ENCODE measurements at regions not wholly inside any gene's neighbourhood (a gene's known extent, or its start where the extent isn't known, plus 50 kb on each side); places are given as distances from the start of the nearest gene placed in this dataset.

DNA sequence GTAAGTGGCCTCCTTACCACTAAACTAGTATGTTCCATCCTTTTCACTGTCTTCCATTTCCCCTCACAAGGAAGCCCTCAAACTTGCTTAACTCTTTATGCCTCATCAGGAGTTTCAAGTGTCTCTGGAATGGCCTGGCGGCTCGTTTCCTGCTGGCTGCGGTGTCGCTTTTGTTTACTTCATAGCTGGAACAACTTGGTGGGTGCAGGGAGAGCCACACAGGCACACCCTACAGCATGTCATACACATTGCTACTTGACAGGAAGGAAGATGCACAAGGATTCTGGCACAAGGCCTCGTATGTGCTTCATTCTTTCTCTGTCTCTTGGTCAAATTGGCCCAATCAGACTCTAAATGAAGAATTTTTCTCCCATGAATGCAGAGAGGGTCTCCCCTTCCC lies 488.3 kb downstream of the FOXO1 start:
- DNase-seq, result no peak

DNA sequence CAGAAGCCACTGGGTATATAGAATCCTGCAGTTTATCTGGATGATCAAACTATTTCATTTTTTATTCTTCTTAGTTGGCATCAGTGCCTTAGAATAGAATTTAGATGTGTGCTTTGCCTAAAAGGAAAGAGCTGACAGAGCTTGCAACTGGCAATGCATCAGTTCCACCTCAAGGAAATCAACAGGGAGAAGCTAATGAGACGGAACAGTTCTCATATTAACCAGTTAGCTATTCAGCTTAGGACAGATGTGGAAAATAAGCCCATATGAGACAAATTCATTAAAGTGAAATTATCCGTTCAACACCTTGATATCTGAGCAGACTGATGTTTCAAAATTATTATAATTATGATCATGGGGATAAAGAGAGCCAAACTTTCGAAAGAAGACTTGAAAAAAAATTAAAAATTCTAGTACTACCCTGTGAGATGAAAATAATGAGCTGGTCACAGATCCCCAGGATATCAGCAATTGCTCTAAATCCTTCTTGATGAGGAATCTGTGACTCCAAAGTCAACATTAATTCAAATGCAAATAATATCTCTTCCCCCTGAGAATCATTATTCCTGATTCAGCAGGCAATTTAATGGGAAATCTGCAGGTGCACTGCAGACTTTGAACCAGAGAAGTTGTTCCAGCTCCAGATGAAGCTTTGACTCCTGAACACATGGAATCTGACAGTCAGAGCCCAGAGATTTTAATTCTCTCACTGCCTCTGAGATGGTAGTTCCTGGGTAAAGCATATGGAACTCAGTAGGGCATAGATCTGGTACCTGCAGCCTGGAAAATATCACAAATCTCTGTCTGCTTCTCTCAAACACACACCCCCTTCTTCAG lies 486.8 kb downstream of the FOXO1 start:
- no peak for DNase-seq

GRCh38 chr13:40180776-40181175 lies 485.7 kb downstream of the FOXO1 start:
- DNase-seq, result no peak

GRCh38 chr13:40181203-40181845 lies 485.1 kb downstream of the FOXO1 start:
- no peak for DNase-seq

DNA sequence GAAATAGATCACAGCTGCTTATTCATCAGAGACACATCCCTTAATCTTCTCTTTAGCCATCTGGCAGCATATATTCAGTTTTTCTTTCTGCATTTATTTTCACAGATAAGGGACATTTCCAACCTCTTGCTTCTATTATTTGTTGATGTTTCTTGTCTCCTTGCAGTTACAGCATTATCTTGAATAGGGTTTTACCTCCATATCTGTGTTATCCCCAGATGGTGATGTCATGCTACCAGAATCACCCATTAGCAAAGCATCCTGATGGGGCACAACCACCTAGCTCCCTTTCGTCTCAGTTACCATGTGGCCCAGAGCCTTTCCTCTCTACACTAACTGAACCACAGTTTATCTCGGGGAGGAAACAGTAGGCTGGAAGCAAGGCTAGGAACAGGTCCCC lies 483.9 kb downstream of the FOXO1 start:
- no peak for DNase-seq

GRCh38 chr13:40185414-40185813 lies 481.0 kb downstream of the FOXO1 start:
- DNase-seq, result no peak

DNA sequence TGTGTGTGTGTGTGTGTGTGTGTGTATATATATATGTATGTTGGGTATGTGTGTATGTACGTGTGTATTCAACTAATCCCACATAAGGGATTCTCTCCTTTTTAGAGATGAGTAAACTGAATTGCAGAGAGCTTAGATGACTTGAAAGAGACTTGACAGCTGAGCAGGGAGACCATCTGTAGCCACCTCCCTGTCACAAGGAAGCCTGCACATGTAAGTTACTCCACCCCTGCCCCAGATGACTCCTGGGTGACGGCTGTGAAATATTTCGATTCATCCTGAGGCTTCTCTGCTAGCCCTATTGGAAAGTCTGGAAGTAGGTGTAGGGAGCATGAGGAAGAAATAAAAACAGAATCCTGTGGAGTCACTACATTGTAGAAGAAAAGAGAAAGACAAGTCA lies 480.4 kb downstream of the FOXO1 start:
- no peak for DNase-seq

DNA sequence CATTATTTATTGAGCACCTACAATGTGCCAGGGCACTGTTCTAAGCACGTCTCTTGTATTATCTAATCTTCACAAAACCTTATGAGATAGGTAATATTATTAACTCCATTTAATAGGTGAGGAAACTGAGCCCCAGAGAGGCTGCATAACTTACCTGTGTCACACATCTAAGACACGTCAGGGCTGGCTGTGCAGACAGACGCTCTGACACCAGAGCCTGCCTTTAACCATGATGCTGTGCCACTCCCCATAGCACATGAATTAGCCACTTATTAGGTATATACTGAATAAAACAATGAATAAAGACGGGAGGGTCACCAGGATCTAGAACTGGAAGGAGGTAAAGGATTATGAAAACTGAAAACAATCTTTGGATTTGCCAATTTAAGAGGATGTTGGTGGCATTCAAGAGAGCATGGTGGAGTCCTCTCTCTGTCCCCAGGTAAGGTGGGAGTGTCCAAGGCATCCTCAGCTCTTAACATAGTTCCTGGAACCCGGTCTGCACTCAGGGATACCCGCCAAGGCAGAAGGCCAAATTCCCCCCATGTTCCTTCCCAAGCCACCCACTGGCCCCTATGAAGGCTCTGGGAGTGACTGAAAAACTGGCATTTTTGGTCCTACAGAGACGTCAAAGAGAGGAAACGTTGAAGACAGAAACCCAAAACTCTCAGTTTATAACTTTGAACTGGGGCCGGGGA lies 479.7 kb downstream of the FOXO1 start:
- DNase-seq, result no peak

DNA sequence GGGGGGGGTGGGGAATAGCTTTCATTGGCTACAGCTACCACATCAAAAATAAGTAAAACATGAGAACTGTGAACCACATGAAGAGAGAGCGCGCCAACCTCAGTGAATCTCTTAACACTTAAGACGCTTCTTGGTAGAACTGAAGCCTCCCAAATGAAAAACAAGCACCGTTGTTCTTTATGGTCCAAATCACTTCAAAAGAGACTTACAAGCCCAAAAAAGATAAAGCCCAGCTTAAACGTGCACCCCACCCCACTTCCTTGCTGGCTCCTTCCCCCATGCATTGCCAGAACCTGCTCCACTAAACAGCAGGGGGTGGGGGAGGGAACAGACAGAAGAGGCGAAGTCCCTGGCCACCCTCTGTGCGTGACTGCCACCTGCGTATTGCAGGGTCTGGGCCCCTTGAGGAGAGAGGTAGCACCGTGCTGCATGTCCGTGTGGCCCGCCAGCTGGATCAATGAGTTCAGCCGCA lies 479.1 kb downstream of the FOXO1 start:
- no peak for DNase-seq

DNA sequence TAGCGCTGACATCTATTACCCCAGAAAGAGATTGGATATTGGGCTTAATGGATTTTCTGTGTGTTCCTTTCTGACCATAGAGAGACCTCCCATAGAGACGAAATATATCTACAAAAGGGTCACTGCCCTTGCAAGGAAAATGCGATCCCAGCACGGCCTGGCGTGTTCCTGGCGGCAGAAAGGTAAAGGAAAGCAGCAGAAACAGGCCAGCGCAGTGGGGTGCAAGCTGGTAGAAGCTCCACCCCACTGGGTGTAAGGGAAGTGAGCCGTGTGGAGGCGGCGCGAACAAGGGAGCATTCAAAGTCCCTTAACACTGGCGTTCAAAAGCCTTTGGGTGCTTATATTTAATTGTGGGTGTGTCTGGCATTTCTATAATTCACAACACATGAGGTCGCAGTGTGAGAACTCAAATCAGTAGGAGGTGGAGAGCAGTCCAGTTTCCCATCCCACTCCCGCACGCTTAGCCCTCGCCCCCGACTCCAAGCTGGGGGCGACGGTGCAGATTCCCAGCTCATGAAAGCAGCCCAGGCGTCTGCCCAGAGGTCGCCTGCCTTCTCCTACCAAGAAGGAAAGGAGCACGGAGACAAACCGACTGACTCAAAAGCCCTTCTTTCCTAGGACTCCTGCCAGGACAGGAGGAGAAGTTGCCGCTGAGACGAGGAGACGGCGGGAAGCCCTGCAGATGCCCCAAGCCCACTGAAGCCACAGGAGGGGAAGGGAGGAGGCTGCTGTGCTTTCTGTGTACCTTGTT lies 478.4 kb downstream of the FOXO1 start:
- no peak for DNase-seq

DNA sequence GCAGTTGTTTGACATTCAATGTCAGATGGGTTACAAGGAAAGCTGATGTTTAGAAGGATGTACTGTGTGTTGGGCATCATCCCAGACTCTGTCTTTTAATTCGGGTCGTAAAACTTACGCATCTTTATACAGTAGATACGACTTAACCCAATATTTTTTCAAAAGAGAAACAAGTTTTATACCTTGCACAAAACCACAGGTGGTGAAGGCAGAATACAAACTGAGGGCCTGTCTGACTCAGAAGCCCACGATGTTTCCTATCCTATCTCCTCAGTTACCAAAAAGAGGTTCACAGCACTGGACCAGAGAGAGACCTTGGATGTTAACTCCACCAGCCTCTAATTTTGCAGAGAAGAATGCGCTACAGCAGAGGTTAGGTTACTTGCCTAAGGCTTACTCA lies 477.0 kb downstream of the FOXO1 start:
- no peak for DNase-seq

GRCh38 chr13:40189898-40190630 lies 476.4 kb downstream of the FOXO1 start:
- no peak for DNase-seq

DNA sequence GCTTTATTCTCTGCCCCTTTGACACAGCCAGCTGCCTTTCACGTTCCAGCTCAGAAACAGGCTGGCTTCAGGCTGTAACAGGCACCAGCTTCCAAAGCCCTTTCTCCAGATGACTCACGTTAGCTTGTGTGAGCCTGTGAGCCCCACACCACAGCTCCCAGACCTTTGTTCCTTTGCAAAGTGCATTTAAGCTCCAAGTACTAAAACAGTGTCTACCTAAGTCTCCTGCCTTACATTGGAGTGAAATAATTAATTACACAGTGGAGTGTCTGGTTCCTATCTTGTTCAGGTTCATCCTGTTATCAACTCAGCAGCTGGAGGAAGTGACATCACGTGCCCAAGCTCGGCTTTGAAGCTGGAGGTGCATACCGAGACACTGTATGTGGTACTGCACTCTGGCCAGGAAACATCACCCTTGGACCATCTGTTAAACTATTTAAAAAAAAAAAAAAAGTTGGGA lies 475.8 kb downstream of the FOXO1 start:
- DNase-seq, result no peak

GRCh38 chr13:40191186-40191980 lies 475.1 kb downstream of the FOXO1 start:
- DNase-seq, result no peak

DNA sequence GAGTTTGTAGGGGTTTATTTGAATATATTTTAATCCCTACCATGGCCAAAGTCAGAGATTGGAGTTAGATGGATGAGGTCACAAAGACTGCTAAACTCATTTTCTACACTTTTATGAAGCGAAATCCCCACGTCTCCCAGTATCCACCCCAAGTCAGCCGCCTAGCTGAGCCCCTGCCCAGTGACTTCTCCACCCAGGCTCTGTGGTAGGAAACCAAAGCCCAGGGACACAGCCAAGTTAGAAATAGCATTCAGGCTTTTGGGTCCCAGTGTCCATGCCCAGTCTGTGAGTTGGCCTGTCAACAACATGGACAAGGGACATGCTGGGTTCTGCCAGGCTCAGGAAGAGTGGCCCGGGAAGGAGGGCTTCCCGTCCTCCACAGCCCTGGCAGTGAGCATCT lies 474.0 kb downstream of the FOXO1 start:
- no peak for DNase-seq

- DNase-seq, result no peak
These were observed 473.6 kb downstream of the FOXO1 start for GRCh38 chr13:40192858-40193257.

DNA sequence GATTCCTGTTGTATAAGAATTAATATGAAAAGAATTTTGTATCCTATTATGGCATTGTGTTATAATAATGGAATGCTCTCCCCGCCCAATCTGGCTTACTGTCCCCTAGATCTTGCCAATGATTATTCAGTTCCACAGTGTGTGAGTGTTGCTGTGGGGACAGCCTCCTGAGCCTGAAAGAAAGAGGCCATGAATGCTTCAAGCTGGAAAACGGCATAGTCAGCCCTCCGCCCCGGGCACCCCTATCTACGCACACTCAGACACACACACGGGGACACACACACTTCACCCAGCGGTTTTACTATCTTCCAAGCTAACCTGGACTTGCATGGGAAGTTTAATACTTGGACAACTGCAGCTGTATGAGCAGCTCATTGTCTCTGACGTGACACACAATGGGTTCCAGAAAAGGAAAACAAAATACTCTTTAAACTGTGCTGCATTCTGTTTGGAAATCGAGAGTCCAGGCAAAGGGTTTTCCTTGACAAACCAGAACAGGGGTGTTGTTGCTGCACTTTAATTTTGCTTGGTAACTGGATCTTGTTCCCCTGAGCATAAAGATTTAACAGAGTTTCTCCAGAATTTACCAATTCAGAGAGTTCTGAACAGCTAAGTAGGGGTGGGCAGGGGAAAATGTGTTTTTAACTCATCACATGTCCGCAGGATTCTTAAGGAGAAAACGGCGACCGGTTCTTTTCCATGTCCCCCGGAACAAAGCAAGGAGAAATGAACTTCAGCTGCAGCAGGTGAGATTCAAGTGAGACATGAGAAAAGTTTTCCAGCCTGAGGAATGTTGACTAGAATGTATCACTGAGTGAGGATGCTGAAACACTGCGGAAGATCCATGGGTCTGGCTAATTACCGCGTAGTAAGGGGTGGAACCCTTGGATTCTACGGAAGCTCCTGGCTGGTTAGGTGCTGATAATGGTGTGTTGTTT lies 472.9 kb downstream of the FOXO1 start:
- DNase-seq, result no peak

DNA sequence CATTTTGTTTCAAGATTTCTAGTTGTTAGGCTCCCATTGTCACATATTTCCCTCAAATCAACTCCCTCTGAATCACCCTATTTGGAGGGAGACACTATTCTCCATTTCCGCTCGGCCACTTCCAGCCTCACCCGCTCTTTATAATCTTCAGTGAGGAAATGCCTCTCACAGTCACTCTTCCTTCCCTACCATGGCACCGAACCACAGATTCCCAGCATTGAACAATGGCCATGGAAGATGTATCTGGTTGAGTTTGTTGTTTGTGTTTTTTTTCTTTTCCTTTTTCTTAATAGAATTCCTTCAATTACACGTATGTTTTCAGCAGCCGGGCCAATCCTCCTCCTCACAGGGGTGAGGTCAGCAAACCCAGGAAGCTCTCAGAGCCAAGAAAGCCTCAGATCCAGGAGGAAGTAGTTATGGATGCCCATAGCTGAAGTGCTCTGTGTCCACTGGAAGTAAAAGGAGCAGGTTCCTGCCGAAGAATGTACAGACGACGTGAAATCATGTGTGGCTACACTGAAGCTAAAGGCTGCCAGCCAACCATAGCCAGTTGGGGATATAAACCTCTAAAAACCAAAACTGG lies 472.1 kb downstream of the FOXO1 start:
- no peak for DNase-seq

- DNase-seq, result no peak
These were observed 469.4 kb downstream of the FOXO1 start for GRCh38 chr13:40197049-40197448.

Measured in NCI-H1436 treated with DMSO at 0.1 percent for 48 hours (cell line).